Suprapubic skin (tissue), 4 donors: ENCODE measurements at regions not wholly inside any gene's neighbourhood (a gene's known extent, or its start where the extent isn't known, plus 50 kb on each side); places are given as distances from the start of the nearest gene placed in this dataset.
"Not testable (repeated sequence)": the region's sequence is repeated elsewhere in the genome, so short reads cannot be mapped to it uniquely, and the experiment has no call there.

Experiments
- DNase-seq, 2 donors: peaks; one replicate each; pipeline ENCODE4 v3.0.0-alpha.2; 2019; ENCODE audit warnings: low spot score in 2 of 2
- H3K27ac ChIP-seq: fragments of 200-600 bp; sonication (generic); one replicate; pipeline ENCODE4 v1.5.1; 2019
- H3K27me3 ChIP-seq: fragments of 200-600 bp; sonication (generic); one replicate; pipeline ENCODE4 v1.5.1; 2019
- H3K36me3 ChIP-seq: fragments of 200-600 bp; sonication (generic); one replicate; pipeline ENCODE4 v1.5.1; 2019
- H3K4me1 ChIP-seq: fragments of 200-600 bp; sonication (generic); one replicate; pipeline ENCODE4 v1.5.1; 2019
- H3K4me3 ChIP-seq: fragments of 200-600 bp; sonication (generic); one replicate; pipeline ENCODE4 v1.5.1; 2019; ENCODE audit warnings: mild to moderate bottlenecking
- H3K9me3 ChIP-seq: fragments of 200-600 bp; sonication (generic); one replicate; pipeline ENCODE4 v1.5.1; 2019
- EP300 ChIP-seq: sonication (generic); formaldehyde crosslinking; IDR thresholded peaks from one replicate; pipeline ENCODE4 v1.6.1; 2017; ENCODE audit warnings: antibody characterized with exemption
- POLR2A ChIP-seq, 2 donors: fragments of 450-650 bp; IDR thresholded peaks; one replicate each; pipeline ENCODE4 v1.6.1; 2017; ENCODE audit warnings: antibody characterized with exemption in 2 of 2, mild to moderate bottlenecking in 2 of 2, moderate library complexity in 2 of 2
- POLR2AphosphoS5 ChIP-seq, 3 donors: sonication (generic); formaldehyde crosslinking; IDR thresholded peaks; one replicate each; pipeline ENCODE4 v1.6.1; 2017; ENCODE audit warnings: antibody characterized with exemption in 3 of 3
- WGBS: methylation state at CpG from one replicate; pipeline ENCODE4 v1.1.5; 2018; 5-methylcytosine and 5-hydroxymethylcytosine counted together
- TF ChIP-seq, protein P1 (sequence below), 2 donors: fragments of 200-600 bp in 1 of 2; fragments of 450-650 bp in 1 of 2; sonication (generic) in 1 of 2; IDR thresholded peaks; one replicate each; pipeline ENCODE4 v1.5.1; 2016 to 2019; ENCODE audit warnings: antibody characterized with exemption in 2 of 2, mild to moderate bottlenecking in 1 of 2, moderate library complexity in 1 of 2

DNA sequence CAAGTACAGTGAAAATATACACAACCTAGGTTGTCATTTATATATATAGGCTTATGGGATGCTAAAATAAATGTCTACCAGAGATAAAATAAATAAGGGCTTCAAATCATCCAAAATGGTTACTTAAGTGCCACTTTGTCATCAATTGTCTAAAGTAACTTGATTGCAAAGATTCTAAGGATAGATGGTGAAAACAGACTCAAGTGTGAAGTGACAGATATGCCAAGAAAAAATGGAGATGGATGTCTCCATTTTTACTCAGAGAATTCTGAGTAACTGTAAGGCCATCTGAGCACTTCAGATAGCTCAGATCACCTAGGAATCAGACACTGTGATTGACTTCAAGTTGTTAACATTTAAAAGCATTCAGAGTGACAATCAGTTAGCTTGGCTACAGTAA lies 824.3 kb downstream of the PRELID2 start:
- Histone ChIP-seq H3K27ac (no peak overlapping the region), H3K36me3 (no peaks in the 10 kb centered on the region), H3K4me3 (no peak overlapping the region), H3K4me1 (no peaks in the 10 kb centered on the region), H3K27me3 (no peaks in the 10 kb centered on the region), H3K9me3 (no peaks in the 10 kb centered on the region)
- TF ChIP-seq POLR2AphosphoS5 (IDR thresholded peaks at IDR 0.05) = no peak
- TF ChIP-seq POLR2A (IDR thresholded peaks at IDR 0.05) = no peak
- TF ChIP-seq, protein P1, sequence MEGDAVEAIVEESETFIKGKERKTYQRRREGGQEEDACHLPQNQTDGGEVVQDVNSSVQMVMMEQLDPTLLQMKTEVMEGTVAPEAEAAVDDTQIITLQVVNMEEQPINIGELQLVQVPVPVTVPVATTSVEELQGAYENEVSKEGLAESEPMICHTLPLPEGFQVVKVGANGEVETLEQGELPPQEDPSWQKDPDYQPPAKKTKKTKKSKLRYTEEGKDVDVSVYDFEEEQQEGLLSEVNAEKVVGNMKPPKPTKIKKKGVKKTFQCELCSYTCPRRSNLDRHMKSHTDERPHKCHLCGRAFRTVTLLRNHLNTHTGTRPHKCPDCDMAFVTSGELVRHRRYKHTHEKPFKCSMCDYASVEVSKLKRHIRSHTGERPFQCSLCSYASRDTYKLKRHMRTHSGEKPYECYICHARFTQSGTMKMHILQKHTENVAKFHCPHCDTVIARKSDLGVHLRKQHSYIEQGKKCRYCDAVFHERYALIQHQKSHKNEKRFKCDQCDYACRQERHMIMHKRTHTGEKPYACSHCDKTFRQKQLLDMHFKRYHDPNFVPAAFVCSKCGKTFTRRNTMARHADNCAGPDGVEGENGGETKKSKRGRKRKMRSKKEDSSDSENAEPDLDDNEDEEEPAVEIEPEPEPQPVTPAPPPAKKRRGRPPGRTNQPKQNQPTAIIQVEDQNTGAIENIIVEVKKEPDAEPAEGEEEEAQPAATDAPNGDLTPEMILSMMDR (IDR thresholded peaks at IDR 0.05) = no peak
- TF ChIP-seq EP300 = no peak
- DNase-seq = no peak

DNA sequence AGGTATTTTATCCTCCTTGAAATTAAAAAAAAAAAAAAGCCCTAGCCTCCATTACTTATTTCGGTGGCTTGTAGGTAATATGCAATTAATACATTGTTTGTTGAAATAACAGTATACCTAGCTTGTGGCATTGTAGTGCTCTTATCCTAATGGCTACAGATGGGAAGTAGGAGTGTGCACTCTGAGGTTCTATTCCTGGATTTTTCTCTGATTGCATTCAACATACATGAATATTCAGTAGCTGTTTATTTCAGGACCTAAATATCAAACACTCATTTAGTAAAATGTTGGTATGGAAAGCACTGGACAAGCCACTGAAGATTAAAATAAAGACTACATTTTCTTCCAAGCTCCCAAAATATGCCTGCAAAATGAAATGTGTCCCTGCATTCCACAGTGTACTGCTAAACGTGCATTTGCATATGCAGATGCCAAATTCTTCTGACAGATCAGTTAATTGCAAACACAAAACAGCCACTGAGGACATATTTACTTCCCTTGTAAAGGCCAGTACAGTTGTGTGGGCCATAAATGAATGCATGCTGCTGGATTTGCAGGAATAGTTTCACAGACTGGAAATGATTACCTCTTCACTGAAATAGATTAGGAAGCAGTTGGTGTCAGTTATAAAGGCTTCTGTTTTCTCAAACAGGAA lies 826.1 kb downstream of the PRELID2 start:
- TF ChIP-seq, protein P1 (IDR thresholded peaks at IDR 0.05) = no peak
- H3K4me1 ChIP-seq = no peaks in the 10 kb centered on the region
- WGBS = 57% methylated on average over 2 of the region's 2 CpGs
- no peak overlapping the region for H3K4me3 ChIP-seq
- DNase-seq = no peak
- H3K27ac ChIP-seq = no peak overlapping the region
- no peaks in the 10 kb centered on the region for H3K9me3 ChIP-seq
- H3K36me3 ChIP-seq = no peaks in the 10 kb centered on the region
- H3K27me3 ChIP-seq = no peaks in the 10 kb centered on the region

DNA sequence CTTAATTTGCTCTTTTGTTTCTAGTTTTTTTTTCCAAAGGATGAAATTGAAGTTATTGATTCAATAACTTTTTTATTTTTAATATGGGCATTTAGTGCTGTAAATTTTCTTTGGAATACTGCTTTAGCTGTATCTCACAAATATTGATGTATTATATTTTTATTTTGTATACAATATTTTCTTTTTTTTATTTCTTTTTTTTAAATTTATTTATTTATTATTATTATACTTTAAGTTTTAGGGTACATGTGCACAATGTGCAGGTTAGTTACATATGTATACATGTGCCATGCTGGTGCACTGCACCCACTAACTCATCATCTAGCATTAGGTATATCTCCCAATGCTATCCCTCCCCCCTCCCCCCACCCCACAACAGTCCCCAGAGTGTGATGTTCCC lies 823.7 kb downstream of the KCTD16 start:
- DNase-seq, H3K27me3 ChIP-seq, H3K27ac ChIP-seq, H3K36me3 ChIP-seq, H3K4me1 ChIP-seq, H3K9me3 ChIP-seq, H3K4me3 ChIP-seq: not testable (repeated sequence)

DNA sequence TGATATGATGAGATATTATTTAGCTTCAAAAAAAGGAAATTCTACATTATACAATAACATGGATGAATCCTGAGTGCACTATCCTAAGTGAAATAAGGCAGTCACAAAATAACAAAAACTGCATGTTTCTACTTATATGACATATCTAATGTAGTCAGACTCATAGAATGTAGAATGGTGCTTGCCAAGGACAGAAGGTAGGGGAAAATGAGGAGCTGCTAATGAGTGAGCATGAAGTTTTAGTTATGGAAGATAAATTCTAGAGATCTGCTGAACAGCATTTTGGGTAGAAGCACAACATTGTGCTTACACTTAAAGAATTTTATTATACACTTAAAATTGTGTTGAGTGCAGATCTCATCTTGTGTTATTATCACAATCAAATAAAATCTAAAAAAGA lies 812.4 kb downstream of the KCTD16 start:
- Histone ChIP-seq H3K4me3 (no peak overlapping the region), H3K27me3 (no peaks in the 10 kb centered on the region), H3K27ac (no peak overlapping the region), H3K36me3 (no peaks in the 10 kb centered on the region), H3K4me1 (no peaks in the 10 kb centered on the region), H3K9me3 (no peaks in the 10 kb centered on the region)
- DNase-seq = no peak
- TF ChIP-seq POLR2AphosphoS5 (IDR thresholded peaks at IDR 0.05) (no peak), EP300 (no peak), POLR2A (IDR thresholded peaks at IDR 0.05) (no peak)
- TF ChIP-seq, protein P1 (IDR thresholded peaks at IDR 0.05) = no peak

DNA sequence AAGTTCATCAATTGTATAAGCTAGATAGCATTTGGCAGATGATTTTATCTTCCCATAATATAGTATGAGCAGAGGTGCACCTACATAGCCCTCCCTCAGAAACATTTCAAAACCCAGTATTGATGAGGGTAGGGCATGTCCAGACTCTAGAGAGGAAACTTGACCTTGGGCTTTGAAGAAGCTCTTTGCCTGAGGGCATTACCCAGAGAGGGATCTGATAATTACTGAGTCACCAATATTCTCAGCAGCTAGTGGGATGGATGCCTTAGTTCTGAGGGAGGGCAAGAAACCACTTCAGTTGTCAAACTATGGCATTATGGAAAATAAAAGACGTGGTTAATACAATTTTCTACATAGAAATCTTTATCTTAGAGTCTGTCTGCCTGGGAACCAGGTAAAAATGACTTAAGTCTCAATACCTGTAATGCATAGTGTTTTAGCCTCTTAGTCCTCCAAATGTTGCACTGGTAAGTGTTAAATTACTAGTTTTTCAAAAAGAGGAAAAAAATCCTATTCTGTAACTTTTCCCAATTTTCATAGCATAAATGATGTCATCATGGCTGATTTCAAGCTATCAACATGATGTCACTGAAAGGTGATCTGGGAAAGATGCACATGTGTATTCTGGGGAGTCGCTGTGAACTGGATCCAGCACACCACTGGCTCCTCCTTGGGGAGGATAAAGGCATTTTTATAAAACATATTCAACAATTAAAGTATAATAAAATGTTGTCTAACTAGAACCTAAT lies 809.0 kb downstream of the KCTD16 start:
- WGBS = 52% methylated on average over 2 of the region's 2 CpGs

More for the DNA sequence above, 809.0 kb downstream of the KCTD16 start:
- Histone ChIP-seq H3K9me3 (no peaks in the 10 kb centered on the region), H3K4me1 (no peaks in the 10 kb centered on the region), H3K4me3 (no peak overlapping the region), H3K27me3 (no peaks in the 10 kb centered on the region), H3K36me3 (no peaks in the 10 kb centered on the region), H3K27ac (no peak overlapping the region)
- TF ChIP-seq, protein P1 (IDR thresholded peaks at IDR 0.05) = no peak
- no peak for TF ChIP-seq POLR2AphosphoS5 (IDR thresholded peaks at IDR 0.05)
- no peak for TF ChIP-seq POLR2A (IDR thresholded peaks at IDR 0.05)
- no peak for TF ChIP-seq EP300
- DNase-seq = no peak
